Smooth muscle cell (in vitro differentiated cells): ENCODE measurements at regions not wholly inside any gene's neighbourhood (a gene's known extent, or its start where the extent isn't known, plus 50 kb on each side); places are given as distances from the start of the nearest gene placed in this dataset.
A peak's percentile ranks its signal among the peaks of the same experiment; 100 is the strongest.
"Not testable (repeated sequence)": the region's sequence is repeated elsewhere in the genome, so short reads cannot be mapped to it uniquely, and the experiment has no call there.

Experiments
- DNase-seq: peaks from one replicate; lab custom pipeline; 2025; ENCODE audit not compliant: unreplicated experiment; lab: John Stamatoyannopoulos, UW
- H2AFZ ChIP-seq: fragments of 200-600 bp; sonication (generic); 2 replicates; pipeline ENCODE4 v1.6.0; 2016; ENCODE audit warnings: antibody characterized with exemption, low read depth, mild to moderate bottlenecking
- H3F3A ChIP-seq: fragments of 200-600 bp; sonication (generic); 2 replicates; pipeline ENCODE4 v1.6.0; 2017; ENCODE audit warnings: antibody characterized with exemption, low read depth
- H3K27ac ChIP-seq: fragments of 200-600 bp; sonication (generic); 2 replicates; pipeline ENCODE4 v1.5.1; 2016; ENCODE audit warnings: low read depth, mild to moderate bottlenecking
- H3K27me3 ChIP-seq: fragments of 200-600 bp; sonication (generic); 2 replicates; pipeline ENCODE4 v1.6.1; 2016; ENCODE audit warnings: low read depth, mild to moderate bottlenecking
- H3K36me3 ChIP-seq: fragments of 200-600 bp; sonication (generic); 2 replicates; pipeline ENCODE4 v1.5.1; 2016; ENCODE audit warnings: low read depth
- H3K4me1 ChIP-seq: fragments of 200-600 bp; sonication (generic); 2 replicates; pipeline ENCODE4 v1.5.1; 2016; ENCODE audit warnings: low read depth
- H3K4me2 ChIP-seq: fragments of 200-600 bp; sonication (generic); 2 replicates; pipeline ENCODE4 v1.6.0; 2016; ENCODE audit warnings: mild to moderate bottlenecking
- H3K4me3 ChIP-seq: fragments of 200-600 bp; sonication (generic); 2 replicates; pipeline ENCODE4 v1.5.1; 2016; ENCODE audit warnings: mild to moderate bottlenecking
- H3K79me2 ChIP-seq: fragments of 200-600 bp; sonication (generic); 2 replicates; pipeline ENCODE4 v1.6.0; 2016; ENCODE audit warnings: low read depth, mild to moderate bottlenecking
- H3K9ac ChIP-seq: fragments of 200-600 bp; sonication (generic); 2 replicates; pipeline ENCODE4 v1.6.0; 2016; ENCODE audit warnings: low read depth
- H3K9me3 ChIP-seq: fragments of 200-600 bp; sonication (generic); replicated peaks from 2 replicates; pipeline ENCODE4 v1.5.1; 2016; ENCODE audit warnings: low read depth
- H4K20me1 ChIP-seq: fragments of 200-600 bp; sonication (generic); 2 replicates; pipeline ENCODE4 v1.6.0; 2016; ENCODE audit warnings: low read depth
- CTCF ChIP-seq: fragments of 200-600 bp; sonication (generic); IDR thresholded peaks from 2 replicates; pipeline ENCODE4 v1.5.1; 2017; ENCODE audit warnings: borderline replicate concordance, mild to moderate bottlenecking, antibody characterized with exemption; ENCODE audit not compliant: insufficient read depth, poor library complexity, severe bottlenecking
- WGBS: methylation state at CpG from one replicate; pipeline ENCODE4 v1.1.7; 2016; ENCODE audit warnings: low lambda C conversion rate; 5-methylcytosine and 5-hydroxymethylcytosine counted together

GRCh38 chr10:44747593-44748172, 163.5 kb upstream of the TMEM72 start:
- no peak for TF ChIP-seq CTCF
- Histone ChIP-seq H3K9me3 (no peaks in the 10 kb centered on the region), H3K9ac (no peak overlapping the region), H3K4me3 (no peak overlapping the region), H4K20me1 (no peaks in the 10 kb centered on the region), H3K27ac (no peak overlapping the region), H3F3A (no peaks in the 10 kb centered on the region), H2AFZ (no peak overlapping the region), H3K79me2 (no peaks in the 10 kb centered on the region), H3K36me3 (no peaks in the 10 kb centered on the region), H3K4me1 (no peaks in the 10 kb centered on the region), H3K27me3 (no peaks in the 10 kb centered on the region), H3K4me2 (no peak overlapping the region)
- 95% methylated on average over 9 of the region's 9 CpGs for WGBS
- no peak for DNase-seq

- no peak for DNase-seq
- 97% methylated on average over 8 of the region's 8 CpGs for WGBS
- Histone ChIP-seq H2AFZ (no peak overlapping the region), H3K4me3 (no peak overlapping the region), H3K36me3 (no peaks in the 10 kb centered on the region), H3F3A (no peaks in the 10 kb centered on the region), H3K9me3 (no peaks in the 10 kb centered on the region), H4K20me1 (no peaks in the 10 kb centered on the region), H3K27ac (no peak overlapping the region), H3K79me2 (no peaks in the 10 kb centered on the region), H3K9ac (no peak overlapping the region), H3K4me1 (no peaks in the 10 kb centered on the region), H3K27me3 (no peaks in the 10 kb centered on the region), H3K4me2 (no peak overlapping the region)
- TF ChIP-seq CTCF: no peak
These were observed 162.0 kb upstream of the TMEM72 start for GRCh38 chr10:44749151-44749550.

GRCh38 chr10:44752451-44753441, 158.4 kb upstream of the TMEM72 start:
- Histone ChIP-seq H3K4me3 (no peak overlapping the region), H3F3A (no peaks in the 10 kb centered on the region), H3K27me3 (no peaks in the 10 kb centered on the region), H3K27ac (peak overlapping the region; percentile 50), H4K20me1 (no peaks in the 10 kb centered on the region), H3K9ac (no peak overlapping the region), H3K36me3 (no peaks in the 10 kb centered on the region), H3K9me3 (no peaks in the 10 kb centered on the region), H3K79me2 (no peaks in the 10 kb centered on the region), H2AFZ (no peak overlapping the region), H3K4me1 (no peaks in the 10 kb centered on the region), H3K4me2 (no peak overlapping the region)
- 68% methylated on average over 4 of the region's 4 CpGs for WGBS
- DNase-seq: no peak
- TF ChIP-seq CTCF: no peak

- H3K36me3 ChIP-seq, DNase-seq: not testable (repeated sequence)
- 94% methylated on average over 2 of the region's 2 CpGs for WGBS
These were observed 156.8 kb upstream of the TMEM72 start for GRCh38 chr10:44754355-44754754.

More at GRCh38 chr10:44754355-44754754, 156.8 kb upstream of the TMEM72 start:
- not testable (repeated sequence) for H3K27ac ChIP-seq, H3K9me3 ChIP-seq, H3K79me2 ChIP-seq, H2AFZ ChIP-seq, H3K4me2 ChIP-seq, H3K9ac ChIP-seq, H3K27me3 ChIP-seq, H3F3A ChIP-seq, H4K20me1 ChIP-seq, H3K4me1 ChIP-seq, H3K4me3 ChIP-seq
